ENCODE measurements at regions not wholly inside any gene's neighbourhood (a gene's known extent, or its start where the extent isn't known, plus 50 kb on each side); places are given as distances from the start of the nearest gene placed in this dataset.

- TF ChIP-seq, protein P1, sequence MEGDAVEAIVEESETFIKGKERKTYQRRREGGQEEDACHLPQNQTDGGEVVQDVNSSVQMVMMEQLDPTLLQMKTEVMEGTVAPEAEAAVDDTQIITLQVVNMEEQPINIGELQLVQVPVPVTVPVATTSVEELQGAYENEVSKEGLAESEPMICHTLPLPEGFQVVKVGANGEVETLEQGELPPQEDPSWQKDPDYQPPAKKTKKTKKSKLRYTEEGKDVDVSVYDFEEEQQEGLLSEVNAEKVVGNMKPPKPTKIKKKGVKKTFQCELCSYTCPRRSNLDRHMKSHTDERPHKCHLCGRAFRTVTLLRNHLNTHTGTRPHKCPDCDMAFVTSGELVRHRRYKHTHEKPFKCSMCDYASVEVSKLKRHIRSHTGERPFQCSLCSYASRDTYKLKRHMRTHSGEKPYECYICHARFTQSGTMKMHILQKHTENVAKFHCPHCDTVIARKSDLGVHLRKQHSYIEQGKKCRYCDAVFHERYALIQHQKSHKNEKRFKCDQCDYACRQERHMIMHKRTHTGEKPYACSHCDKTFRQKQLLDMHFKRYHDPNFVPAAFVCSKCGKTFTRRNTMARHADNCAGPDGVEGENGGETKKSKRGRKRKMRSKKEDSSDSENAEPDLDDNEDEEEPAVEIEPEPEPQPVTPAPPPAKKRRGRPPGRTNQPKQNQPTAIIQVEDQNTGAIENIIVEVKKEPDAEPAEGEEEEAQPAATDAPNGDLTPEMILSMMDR (optimal IDR thresholded peaks at IDR 0.05 in 1 of 3, IDR thresholded peaks at IDR 0.05 in 1 of 3, conservative IDR thresholded peaks at IDR 0.05 in 1 of 3; ENCODE audit: extremely low read depth in 1 of 3, insufficient read depth in 2 of 3, low read length in 3 of 3) = no peak
- no peak for TF ChIP-seq EZH2 (IDR thresholded peaks at IDR 0.05; ENCODE audit: low read length)
Observed at GRCh38 chr2:64331114-64331645, 122.8 kb upstream of the LGALSL start.
